ENCODE measurements at regions not wholly inside any gene's neighbourhood (a gene's known extent, or its start where the extent isn't known, plus 50 kb on each side); places are given as distances from the start of the nearest gene placed in this dataset.
"Not testable (repeated sequence)": the region's sequence is repeated elsewhere in the genome, so short reads cannot be mapped to it uniquely, and the experiment has no call there.

- TF ChIP-seq, protein P1, sequence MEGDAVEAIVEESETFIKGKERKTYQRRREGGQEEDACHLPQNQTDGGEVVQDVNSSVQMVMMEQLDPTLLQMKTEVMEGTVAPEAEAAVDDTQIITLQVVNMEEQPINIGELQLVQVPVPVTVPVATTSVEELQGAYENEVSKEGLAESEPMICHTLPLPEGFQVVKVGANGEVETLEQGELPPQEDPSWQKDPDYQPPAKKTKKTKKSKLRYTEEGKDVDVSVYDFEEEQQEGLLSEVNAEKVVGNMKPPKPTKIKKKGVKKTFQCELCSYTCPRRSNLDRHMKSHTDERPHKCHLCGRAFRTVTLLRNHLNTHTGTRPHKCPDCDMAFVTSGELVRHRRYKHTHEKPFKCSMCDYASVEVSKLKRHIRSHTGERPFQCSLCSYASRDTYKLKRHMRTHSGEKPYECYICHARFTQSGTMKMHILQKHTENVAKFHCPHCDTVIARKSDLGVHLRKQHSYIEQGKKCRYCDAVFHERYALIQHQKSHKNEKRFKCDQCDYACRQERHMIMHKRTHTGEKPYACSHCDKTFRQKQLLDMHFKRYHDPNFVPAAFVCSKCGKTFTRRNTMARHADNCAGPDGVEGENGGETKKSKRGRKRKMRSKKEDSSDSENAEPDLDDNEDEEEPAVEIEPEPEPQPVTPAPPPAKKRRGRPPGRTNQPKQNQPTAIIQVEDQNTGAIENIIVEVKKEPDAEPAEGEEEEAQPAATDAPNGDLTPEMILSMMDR (IDR thresholded peaks at IDR 0.05) = not testable (repeated sequence)
- not testable (repeated sequence) for TF ChIP-seq POLR2AphosphoS5 (IDR thresholded peaks at IDR 0.05; ENCODE audit: insufficient read depth in 1 of 2, low read depth in 1 of 2)
Observed at GRCh38 chr4:189653130-189653653, 287.5 kb upstream of the FRG1 start.
